ENCODE measurements at regions not wholly inside any gene's neighbourhood (a gene's known extent, or its start where the extent isn't known, plus 50 kb on each side); places are given as distances from the start of the nearest gene placed in this dataset.

DNA sequence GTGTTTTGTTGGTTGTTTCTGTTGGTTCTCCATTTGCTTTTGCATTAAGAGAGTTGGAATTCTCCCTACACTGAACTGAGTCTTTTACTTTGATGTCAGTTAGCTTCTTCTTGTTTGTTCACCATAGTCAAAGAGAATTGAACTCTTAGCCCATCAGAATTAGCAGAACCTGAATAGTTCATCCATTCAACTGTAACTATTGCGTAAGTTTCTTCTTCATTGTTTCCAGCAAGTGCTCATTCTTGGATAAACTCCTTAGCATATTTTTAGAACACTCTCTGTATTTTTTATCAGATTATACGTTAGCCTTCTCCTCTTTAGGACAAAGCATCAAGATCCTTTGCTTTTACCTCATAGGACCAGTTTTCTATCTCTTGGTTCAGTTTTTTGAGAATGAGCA lies 128.4 kb upstream of the RAB11FIP2 start:
- no peak for DNase-seq (ENCODE audit: low read depth, low spot score)

- DNase-seq (ENCODE audit: low read depth, low spot score) = no peak
Observed at GRCh38 chr10:118173296-118173695, 126.6 kb upstream of the RAB11FIP2 start.

DNA sequence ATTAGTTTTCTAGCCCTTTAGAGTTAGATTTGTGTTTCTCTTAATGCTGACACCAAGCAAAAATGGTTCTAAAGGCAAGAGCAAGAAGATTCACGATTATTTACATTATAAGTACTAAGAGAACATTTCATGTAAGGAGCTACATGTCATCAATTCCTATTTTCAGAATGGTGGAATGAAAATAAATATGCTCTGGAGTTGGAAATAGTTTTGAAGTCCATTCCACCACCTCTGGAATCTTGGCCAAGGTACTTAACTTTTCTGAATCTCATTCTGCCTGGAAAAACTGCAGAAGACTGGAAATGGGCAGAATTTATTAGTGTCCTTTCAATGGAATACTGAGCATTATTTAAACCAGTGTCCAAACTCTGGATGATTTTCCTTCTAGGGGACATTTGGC lies 125.1 kb upstream of the RAB11FIP2 start:
- no peak for DNase-seq (ENCODE audit: low read depth, low spot score)

GRCh38 chr10:118167056-118167700 lies 120.4 kb upstream of the RAB11FIP2 start:
- DNase-seq (ENCODE audit: low read depth, low spot score) = no peak

DNA sequence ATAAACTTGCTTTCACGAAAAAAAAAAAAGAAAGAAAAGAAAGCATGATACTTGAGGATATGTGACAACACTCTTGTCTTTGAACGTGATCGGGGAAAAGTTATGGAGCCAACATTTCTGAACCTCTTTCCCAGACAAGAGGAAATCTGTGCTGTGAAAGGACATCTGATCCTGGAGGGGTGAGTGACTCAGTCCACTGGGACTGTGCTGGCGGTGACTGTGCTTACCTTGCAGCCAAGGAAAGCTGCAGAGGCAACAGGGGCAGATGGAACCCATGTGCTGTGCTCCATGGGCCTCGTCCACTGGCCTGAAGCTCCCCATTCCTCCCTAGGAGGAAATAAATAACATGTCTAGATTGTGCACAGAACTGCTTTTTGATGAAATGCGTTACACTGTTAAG lies 116.5 kb upstream of the RAB11FIP2 start:
- no peak for DNase-seq (ENCODE audit: low read depth, low spot score)

GRCh38 chr10:118161461-118162246 lies 114.9 kb upstream of the RAB11FIP2 start:
- DNase-seq (ENCODE audit: low read depth, low spot score) = no peak

- DNase-seq (ENCODE audit: low read depth, low spot score) = no peak
Observed at GRCh38 chr10:118153287-118153686, 106.5 kb upstream of the RAB11FIP2 start.

- no peak for DNase-seq (ENCODE audit: low read depth, low spot score)
Observed at GRCh38 chr10:118151461-118151860, 104.7 kb upstream of the RAB11FIP2 start.

DNA sequence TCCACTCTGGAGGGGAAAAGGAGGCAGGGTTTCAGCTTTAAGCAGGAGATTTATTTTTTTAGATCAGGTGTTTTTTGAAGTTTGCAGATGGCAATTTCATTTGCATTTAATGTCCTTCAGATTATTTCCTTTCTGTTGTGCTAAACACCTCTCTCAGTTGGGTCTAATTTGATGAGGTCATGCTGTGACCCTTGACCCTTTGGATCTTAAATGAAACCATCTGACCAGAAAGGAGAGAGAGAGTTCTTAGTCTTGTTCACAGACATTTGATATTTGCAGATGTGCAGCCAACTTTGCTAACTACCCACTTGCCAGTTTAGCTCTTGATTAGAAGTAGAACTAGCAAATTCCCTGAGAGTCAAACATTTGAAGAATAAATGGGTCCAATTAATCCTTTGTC lies 101.5 kb upstream of the RAB11FIP2 start:
- no peak for DNase-seq (ENCODE audit: low read depth, low spot score)

GRCh38 chr10:118145256-118145655 lies 98.5 kb upstream of the RAB11FIP2 start:
- no peak for DNase-seq (ENCODE audit: low read depth, low spot score)

GRCh38 chr10:118141471-118141870 lies 94.7 kb upstream of the RAB11FIP2 start:
- no peak for DNase-seq (ENCODE audit: low read depth, low spot score)

DNA sequence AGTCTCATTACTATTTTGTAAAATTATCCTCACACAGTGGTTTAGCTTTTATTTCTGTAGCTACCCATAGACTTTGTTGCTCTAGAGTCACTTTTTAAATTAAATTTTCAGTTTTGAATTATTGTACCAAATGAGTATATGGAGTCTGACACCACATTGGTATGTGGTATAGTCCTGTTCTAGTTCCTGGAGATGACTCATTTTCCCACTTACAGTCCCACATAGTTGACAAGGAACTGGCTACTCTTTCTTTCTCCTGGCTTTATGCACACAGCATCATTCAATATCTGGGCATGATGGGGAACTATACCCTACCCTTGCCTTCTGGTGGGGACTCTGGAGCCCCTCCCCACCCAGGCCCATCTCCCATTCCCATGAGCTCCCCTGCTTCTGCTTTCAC lies 92.6 kb upstream of the RAB11FIP2 start:
- DNase-seq (ENCODE audit: low read depth, low spot score) = no peak

GRCh38 chr10:118128675-118129074 lies 81.9 kb upstream of the RAB11FIP2 start:
- DNase-seq (ENCODE audit: low read depth, low spot score) = no peak

- DNase-seq (ENCODE audit: low read depth, low spot score) = no peak
Observed at GRCh38 chr10:118118716-118119115, 72.0 kb upstream of the RAB11FIP2 start.

GRCh38 chr10:118116715-118117449 lies 70.1 kb upstream of the RAB11FIP2 start:
- DNase-seq (ENCODE audit: low read depth, low spot score) = no peak

GRCh38 chr10:118116362-118116714 lies 69.6 kb upstream of the RAB11FIP2 start:
- no peak for DNase-seq (ENCODE audit: low read depth, low spot score)

DNA sequence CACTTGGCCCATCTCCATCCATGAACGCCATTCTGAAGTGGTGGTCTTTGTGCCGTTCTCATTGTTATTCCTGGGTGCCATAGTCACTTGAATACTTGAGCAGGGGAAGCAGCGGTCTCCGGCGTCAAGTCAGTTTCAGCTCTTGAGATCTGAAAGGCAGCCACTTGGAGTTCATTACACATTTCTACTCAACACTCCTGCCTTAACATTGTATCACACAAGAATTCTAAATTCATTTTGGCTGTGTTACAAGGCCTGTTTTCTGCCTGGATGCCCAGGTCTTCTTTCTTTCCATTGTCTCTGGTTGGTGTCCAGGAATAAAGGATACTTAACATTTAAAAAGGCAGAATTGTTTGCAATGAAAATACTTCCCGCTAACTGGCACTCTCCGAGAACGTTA lies 69.0 kb upstream of the RAB11FIP2 start:
- no peak for DNase-seq (ENCODE audit: low read depth, low spot score)

- DNase-seq (ENCODE audit: low read depth, low spot score) = no peak
Observed at GRCh38 chr10:118114992-118115391, 68.3 kb upstream of the RAB11FIP2 start.

- DNase-seq (ENCODE audit: low read depth, low spot score) = no peak
Observed at GRCh38 chr10:118112543-118113125, 65.9 kb upstream of the RAB11FIP2 start.

GRCh38 chr10:118110750-118111149 lies 64.0 kb upstream of the RAB11FIP2 start:
- no peak for DNase-seq (ENCODE audit: low read depth, low spot score)

- DNase-seq (ENCODE audit: low read depth, low spot score) = no peak
Observed at GRCh38 chr10:118108194-118109026, 61.7 kb upstream of the RAB11FIP2 start.
